Breast epithelium (tissue), 4 donors: ENCODE measurements at regions not wholly inside any gene's neighbourhood (a gene's known extent, or its start where the extent isn't known, plus 50 kb on each side); places are given as distances from the start of the nearest gene placed in this dataset.

Experiments
- DNase-seq, 2 donors: peaks; one replicate each; pipeline ENCODE4 v3.0.0-alpha.2; 2019; ENCODE audit warnings: low spot score in 2 of 2
- H3K27ac ChIP-seq, 2 donors: fragments of 200-600 bp; sonication (generic) in 1 of 2; one replicate each; pipeline ENCODE4 v1.5.1; 2016 to 2019; ENCODE audit warnings: mild to moderate bottlenecking in 1 of 2
- H3K27me3 ChIP-seq, 2 donors: fragments of 200-600 bp; sonication (generic) in 1 of 2; one replicate each; pipeline versions ENCODE4 v1.5.1 to v1.6.0; 2017 to 2019; ENCODE audit warnings: control low read depth in 1 of 2, mild to moderate bottlenecking in 1 of 2
- H3K36me3 ChIP-seq: fragments of 200-600 bp; one replicate; pipeline ENCODE4 v1.5.1; 2019
- H3K4me1 ChIP-seq, 2 donors: fragments of 200-600 bp; sonication (generic); one replicate each; pipeline ENCODE4 v1.5.1; 2016 to 2019; ENCODE audit warnings: control low read depth in 1 of 2
- H3K4me3 ChIP-seq, 3 donors: fragments of 200-600 bp; sonication (generic); 1 replicate in 2 of 3; 2 replicates in 1 of 3; pipeline ENCODE4 v1.5.1; 2016 to 2019; ENCODE audit warnings: mild to moderate bottlenecking in 3 of 3, moderate library complexity in 2 of 3
- H3K9me3 ChIP-seq, 2 donors: fragments of 200-600 bp; sonication (generic) in 1 of 2; one replicate each; pipeline ENCODE4 v1.5.1; 2016 to 2019; ENCODE audit warnings: control low read depth in 1 of 2
- POLR2A ChIP-seq: fragments of 450-650 bp; IDR thresholded peaks from one replicate; pipeline ENCODE4 v1.6.1; 2016; ENCODE audit warnings: antibody characterized with exemption, mild to moderate bottlenecking, moderate library complexity
- POLR2AphosphoS5 ChIP-seq, 3 donors: sonication (generic); formaldehyde crosslinking; IDR thresholded peaks; one replicate each; pipeline ENCODE4 v1.6.1; 2017; ENCODE audit warnings: antibody characterized with exemption in 3 of 3
- intact Hi-C: fragments of 100-400 bp; cut with DNase I; formaldehyde crosslinking; loops from one replicate; pipeline ENCODE4 v1.15.1; 2023; ENCODE audit warnings: low total_unique reads
- TF ChIP-seq, protein P1 (sequence below), 3 donors: fragments of 450-650 bp; IDR thresholded peaks; one replicate each; pipeline ENCODE4 v1.5.1; 2016 to 2017; ENCODE audit warnings: antibody characterized with exemption in 3 of 3, mild to moderate bottlenecking in 3 of 3, moderate library complexity in 3 of 3

- H3K9me3 ChIP-seq: no peaks in the 10 kb centered on the region
- H3K27ac ChIP-seq: no peak overlapping the region
- no peaks in the 10 kb centered on the region for H3K36me3 ChIP-seq
- H3K4me3 ChIP-seq: no peak overlapping the region
- DNase-seq: no peak
- TF ChIP-seq POLR2A (no peak), POLR2AphosphoS5 (IDR thresholded peaks at IDR 0.05) (no peak)
- TF ChIP-seq, protein P1, sequence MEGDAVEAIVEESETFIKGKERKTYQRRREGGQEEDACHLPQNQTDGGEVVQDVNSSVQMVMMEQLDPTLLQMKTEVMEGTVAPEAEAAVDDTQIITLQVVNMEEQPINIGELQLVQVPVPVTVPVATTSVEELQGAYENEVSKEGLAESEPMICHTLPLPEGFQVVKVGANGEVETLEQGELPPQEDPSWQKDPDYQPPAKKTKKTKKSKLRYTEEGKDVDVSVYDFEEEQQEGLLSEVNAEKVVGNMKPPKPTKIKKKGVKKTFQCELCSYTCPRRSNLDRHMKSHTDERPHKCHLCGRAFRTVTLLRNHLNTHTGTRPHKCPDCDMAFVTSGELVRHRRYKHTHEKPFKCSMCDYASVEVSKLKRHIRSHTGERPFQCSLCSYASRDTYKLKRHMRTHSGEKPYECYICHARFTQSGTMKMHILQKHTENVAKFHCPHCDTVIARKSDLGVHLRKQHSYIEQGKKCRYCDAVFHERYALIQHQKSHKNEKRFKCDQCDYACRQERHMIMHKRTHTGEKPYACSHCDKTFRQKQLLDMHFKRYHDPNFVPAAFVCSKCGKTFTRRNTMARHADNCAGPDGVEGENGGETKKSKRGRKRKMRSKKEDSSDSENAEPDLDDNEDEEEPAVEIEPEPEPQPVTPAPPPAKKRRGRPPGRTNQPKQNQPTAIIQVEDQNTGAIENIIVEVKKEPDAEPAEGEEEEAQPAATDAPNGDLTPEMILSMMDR (IDR thresholded peaks at IDR 0.05): no peak
- H3K4me1 ChIP-seq: no peaks in the 10 kb centered on the region
- intact Hi-C loops: no loop called here
- no peaks in the 10 kb centered on the region for H3K27me3 ChIP-seq
These were observed 231.0 kb downstream of the CBLN1 start for GRCh38 chr16:49050607-49051006.

GRCh38 chr16:49049644-49050043 lies 232.0 kb downstream of the CBLN1 start:
- DNase-seq: no peak
- Histone ChIP-seq H3K9me3 (no peaks in the 10 kb centered on the region), H3K4me1 (no peaks in the 10 kb centered on the region), H3K36me3 (no peaks in the 10 kb centered on the region), H3K27me3 (no peaks in the 10 kb centered on the region), H3K4me3 (no peak overlapping the region), H3K27ac (no peak overlapping the region)
- intact Hi-C loops: no loop called here
- TF ChIP-seq, protein P1 (IDR thresholded peaks at IDR 0.05): no peak
- TF ChIP-seq POLR2AphosphoS5 (IDR thresholded peaks at IDR 0.05) (no peak), POLR2A (no peak)

DNA sequence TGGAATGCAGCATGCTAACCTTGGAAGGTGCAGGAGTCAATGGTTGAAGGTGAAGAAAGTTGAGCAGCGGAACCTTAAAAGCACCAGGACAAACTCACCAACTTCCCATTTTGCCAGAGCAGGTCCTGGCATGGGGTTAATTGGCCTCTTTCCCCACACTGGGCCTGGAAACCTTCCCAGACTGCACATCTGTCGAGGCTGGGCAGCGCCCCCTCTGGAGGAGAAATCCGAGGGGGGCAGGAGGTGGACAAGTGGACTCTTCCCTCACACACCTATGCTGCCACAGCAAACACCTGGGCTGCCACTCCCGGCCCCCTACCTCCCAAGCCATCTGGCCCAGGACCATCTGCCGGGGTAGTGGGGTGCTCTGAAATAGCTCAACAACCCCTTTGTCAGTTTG lies 232.4 kb downstream of the CBLN1 start:
- intact Hi-C loops: no loop called here
- H3K27me3 ChIP-seq: no peaks in the 10 kb centered on the region
- no peaks in the 10 kb centered on the region for H3K36me3 ChIP-seq
- no peak overlapping the region for H3K27ac ChIP-seq
- no peak overlapping the region for H3K4me3 ChIP-seq
- H3K4me1 ChIP-seq: no peaks in the 10 kb centered on the region
- no peaks in the 10 kb centered on the region for H3K9me3 ChIP-seq
- no peak for DNase-seq
- no peak for TF ChIP-seq POLR2AphosphoS5 (IDR thresholded peaks at IDR 0.05)
- TF ChIP-seq POLR2A: no peak
- TF ChIP-seq, protein P1 (IDR thresholded peaks at IDR 0.05): no peak

- Histone ChIP-seq H3K27ac (no peak overlapping the region), H3K4me3 (no peak overlapping the region), H3K4me1 (no peaks in the 10 kb centered on the region), H3K9me3 (no peaks in the 10 kb centered on the region), H3K27me3 (no peaks in the 10 kb centered on the region), H3K36me3 (no peaks in the 10 kb centered on the region)
- TF ChIP-seq, protein P1 (IDR thresholded peaks at IDR 0.05): no peak
- TF ChIP-seq POLR2AphosphoS5 (IDR thresholded peaks at IDR 0.05) (no peak), POLR2A (no peak)
- no peak for DNase-seq
- intact Hi-C loops: no loop called here
These were observed 233.1 kb downstream of the CBLN1 start for GRCh38 chr16:49048557-49048956.

GRCh38 chr16:49036126-49036525 lies 245.5 kb downstream of the CBLN1 start:
- intact Hi-C loops: no loop called here
- no peaks in the 10 kb centered on the region for H3K4me1 ChIP-seq
- no peaks in the 10 kb centered on the region for H3K27me3 ChIP-seq
- no peaks in the 10 kb centered on the region for H3K36me3 ChIP-seq
- H3K4me3 ChIP-seq: no peak overlapping the region
- H3K27ac ChIP-seq: no peak overlapping the region
- no peak for TF ChIP-seq POLR2AphosphoS5 (IDR thresholded peaks at IDR 0.05)
- no peak for TF ChIP-seq POLR2A
- TF ChIP-seq, protein P1 (IDR thresholded peaks at IDR 0.05): no peak
- H3K9me3 ChIP-seq: no peaks in the 10 kb centered on the region
- DNase-seq: no peak
